Erythroblast (primary cell): ENCODE measurements at regions not wholly inside any gene's neighbourhood (a gene's known extent, or its start where the extent isn't known, plus 50 kb on each side); places are given as distances from the start of the nearest gene placed in this dataset.

ENCODE experiments used
- DNase-seq, 2 experiments: peaks; one replicate each; lab custom pipeline; 2025; lab: John Stamatoyannopoulos, UW
- GATA1 ChIP-seq: IDR thresholded peaks from 2 replicates; pipeline ENCODE4 v1.6.1; 2011; ENCODE audit warnings: low read depth, mild to moderate bottlenecking, control low read depth, low read length, moderate library complexity
- POLR2A ChIP-seq: IDR thresholded peaks from 2 replicates; pipeline ENCODE4 v1.6.1; 2011; ENCODE audit warnings: mild to moderate bottlenecking, low read length

GRCh38 chr5:106171132-106171531 is 1499.6 kb downstream of the EFNA5 start:
- DNase-seq, result no peak

DNA sequence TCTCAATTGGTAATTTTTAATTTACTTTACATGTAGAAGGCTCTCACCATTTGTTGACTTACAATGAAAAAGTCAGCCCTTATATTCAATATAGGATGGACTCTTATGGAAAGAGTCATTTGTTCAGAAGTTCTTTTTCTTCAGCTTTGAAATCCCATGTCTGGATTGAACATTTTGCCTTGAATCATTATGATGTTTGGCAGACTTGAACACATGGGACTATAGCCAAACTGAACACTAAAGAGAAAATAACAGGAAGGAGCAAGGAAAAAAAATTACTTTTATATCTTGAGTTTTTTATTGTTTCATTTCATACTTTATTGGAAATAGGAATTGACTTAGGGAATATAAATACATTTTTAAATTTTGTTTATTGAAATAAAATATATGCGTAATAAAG is 1503.0 kb downstream of the EFNA5 start:
- TF ChIP-seq GATA1, result no peak
- no peak for TF ChIP-seq POLR2A
- no peak for DNase-seq

More at GRCh38 chr5:106171132-106171531, 1499.6 kb downstream of the EFNA5 start:
- TF ChIP-seq POLR2A (no peak), GATA1 (no peak)

GRCh38 chr5:106163233-106163632 is 1507.5 kb downstream of the EFNA5 start:
- DNase-seq, result no peak
- no peak for TF ChIP-seq GATA1
- TF ChIP-seq POLR2A, result no peak

DNA sequence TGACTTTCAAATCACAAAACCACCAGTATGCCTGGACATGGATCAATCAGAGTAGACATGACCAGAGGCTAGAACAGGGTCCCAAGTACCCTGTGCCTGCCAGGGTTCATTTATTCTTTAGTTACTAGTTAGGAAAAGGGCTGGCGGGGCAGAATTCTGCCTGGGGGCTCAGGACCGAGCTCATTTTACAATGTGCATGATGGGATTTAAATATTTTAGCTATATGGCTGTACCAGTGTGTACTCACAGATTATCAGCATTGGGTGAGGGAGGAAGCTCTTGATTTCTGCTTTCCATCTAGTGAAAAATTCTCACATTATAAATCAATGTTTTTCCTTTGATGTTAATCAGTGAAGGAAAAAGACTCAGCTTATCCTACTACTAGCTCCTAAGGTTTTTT is 1511.1 kb downstream of the EFNA5 start:
- TF ChIP-seq GATA1 (no peak), POLR2A (no peak)
- no peak for DNase-seq

DNA sequence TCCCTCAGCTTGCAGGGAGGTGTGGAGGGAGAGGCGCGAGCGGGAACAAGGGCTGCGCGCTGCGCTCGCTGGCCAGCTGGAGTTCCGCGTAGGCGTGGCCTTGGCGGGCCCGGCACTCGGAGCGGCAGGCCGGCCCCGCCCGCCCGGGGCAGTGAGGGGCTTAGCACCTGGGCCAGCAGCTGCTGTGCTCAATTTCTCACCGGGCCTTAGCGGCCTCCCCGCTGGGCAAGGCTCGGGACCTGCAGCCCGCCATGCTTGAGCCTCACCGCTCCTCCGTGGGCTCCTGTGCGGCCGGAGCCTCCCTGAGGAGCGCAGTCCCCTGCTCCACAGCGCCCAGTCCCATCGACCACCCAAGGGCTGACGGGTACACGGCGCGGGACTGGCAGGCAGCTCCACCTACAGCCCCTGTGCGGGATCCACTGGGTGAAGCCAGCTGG is 1516.4 kb downstream of the EFNA5 start:
- DNase-seq, result no peak
- TF ChIP-seq POLR2A (no peak), GATA1 (no peak)

GRCh38 chr5:106152569-106152968 is 1518.2 kb downstream of the EFNA5 start:
- no peak for TF ChIP-seq GATA1
- no peak for TF ChIP-seq POLR2A
- no peak for DNase-seq

DNA sequence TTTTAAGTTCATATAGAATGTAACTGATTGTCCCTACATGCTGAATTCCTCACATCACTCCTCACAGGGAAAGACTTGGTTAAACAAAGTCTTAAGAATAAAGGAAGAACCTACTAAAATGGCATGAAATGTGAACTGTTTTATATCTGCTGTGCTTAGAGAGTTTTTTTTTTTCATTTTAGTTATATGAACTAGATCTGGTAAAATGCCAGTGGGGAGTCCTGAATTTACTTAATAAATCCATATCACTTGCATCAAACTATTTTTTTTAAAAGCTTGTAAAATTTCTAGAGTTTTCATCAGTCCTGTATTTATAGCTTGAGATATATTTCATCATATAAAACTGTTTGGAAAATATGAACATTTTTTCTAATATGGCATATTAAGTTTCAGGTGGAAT is 1528.6 kb downstream of the EFNA5 start:
- no peak for DNase-seq
- TF ChIP-seq POLR2A, result no peak
- no peak for TF ChIP-seq GATA1

DNA sequence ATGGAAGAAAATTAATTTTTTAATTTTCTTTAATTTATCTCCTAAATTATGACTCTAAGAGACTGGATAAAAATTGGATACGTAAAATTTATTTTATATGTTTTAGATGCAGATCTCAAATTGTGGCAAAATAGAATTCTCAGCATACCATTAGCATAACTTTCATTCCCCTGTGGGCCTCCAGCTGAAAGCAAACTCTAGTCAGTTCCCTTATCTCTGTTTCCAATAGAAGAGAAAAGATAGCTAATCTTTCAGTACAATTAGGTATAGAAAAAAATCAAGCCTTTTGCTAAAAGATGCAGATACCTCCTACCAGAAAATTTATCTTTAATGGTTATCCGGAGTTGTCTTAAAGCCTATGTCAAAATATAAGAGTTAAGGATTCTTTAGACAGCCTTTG is 1530.6 kb downstream of the EFNA5 start:
- no peak for TF ChIP-seq POLR2A
- TF ChIP-seq GATA1, result no peak
- DNase-seq, result no peak

DNA sequence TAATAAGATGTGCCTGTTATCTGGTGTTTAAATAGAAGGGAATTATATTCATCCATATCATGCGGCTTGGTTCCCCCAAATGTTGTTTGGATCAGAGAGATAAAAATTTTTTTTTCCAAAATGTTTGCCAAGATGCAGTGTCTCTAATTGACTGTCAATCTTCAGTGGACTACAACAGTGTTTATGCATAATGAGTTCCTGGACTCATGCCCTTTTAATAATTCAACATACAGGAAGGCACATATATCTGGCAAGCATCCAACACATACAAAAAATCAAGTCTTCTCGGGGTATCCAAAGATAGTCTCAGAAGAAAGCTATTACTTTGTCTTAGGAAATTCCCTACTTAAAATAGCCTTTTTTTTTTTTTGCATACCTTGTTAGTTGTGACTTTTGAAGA is 1534.7 kb downstream of the EFNA5 start:
- DNase-seq, result no peak
- TF ChIP-seq POLR2A (no peak), GATA1 (no peak)

DNA sequence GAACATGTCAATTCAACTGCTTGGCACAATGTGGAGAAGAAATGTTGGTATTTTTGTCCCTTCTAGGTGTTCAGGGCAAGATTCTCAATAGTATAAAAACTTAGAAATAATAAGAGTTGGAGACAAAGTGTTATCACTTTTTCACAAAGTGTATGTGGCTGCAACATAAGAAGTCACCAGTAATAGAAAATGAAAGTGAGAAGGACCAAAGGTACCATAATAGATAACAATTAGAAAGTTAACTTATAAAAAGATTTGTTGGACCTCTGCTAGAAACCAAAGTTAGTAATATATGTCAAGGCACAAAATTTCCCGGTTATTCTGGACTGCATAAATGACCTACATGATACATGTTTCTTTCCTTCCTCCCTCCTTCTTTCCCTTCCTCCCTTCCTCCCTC is 1535.3 kb downstream of the EFNA5 start:
- TF ChIP-seq POLR2A, result no peak
- DNase-seq, result no peak

DNA sequence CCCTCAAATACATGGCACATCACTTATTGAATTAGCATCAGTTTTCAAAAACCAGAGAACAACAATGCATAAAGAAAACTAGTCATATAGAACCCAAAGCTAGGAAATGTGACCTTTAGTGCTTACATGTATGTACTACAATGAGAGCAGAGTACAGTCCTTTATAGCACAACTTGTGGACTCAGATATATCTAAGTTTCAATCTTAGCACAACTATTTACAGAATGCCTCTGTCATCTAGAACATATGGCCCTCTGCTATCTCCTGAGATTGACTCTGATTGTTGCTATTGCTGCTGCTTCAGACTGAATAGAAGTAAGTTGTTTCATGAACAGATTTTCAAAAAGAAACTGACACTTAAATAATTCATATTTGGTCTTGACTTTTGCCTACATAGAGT is 1536.2 kb downstream of the EFNA5 start:
- TF ChIP-seq GATA1 (no peak), POLR2A (no peak)
- DNase-seq, result no peak

DNA sequence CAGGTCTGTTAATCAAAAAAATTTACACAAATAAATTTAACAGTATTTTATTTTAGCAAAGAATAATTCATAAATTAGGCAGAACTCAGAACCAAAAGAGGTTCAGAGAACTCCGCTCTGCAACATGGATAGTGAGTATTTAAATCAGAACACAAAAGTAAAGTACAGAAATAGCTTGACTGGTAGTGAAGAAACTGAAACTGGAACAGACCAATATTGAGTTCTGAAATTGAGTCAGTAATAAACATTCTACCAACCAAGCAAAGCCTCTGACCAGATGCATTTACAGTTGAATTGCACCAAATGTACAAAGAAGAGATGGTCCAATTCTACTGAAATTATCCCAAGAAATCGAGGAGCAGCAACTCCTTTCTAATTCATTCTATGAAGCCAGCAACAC is 1542.8 kb downstream of the EFNA5 start:
- DNase-seq, result no peak
- no peak for TF ChIP-seq POLR2A
- TF ChIP-seq GATA1, result no peak

GRCh38 chr5:106127341-106127781 is 1543.4 kb downstream of the EFNA5 start:
- no peak for DNase-seq
- TF ChIP-seq GATA1, result no peak
- no peak for TF ChIP-seq POLR2A

DNA sequence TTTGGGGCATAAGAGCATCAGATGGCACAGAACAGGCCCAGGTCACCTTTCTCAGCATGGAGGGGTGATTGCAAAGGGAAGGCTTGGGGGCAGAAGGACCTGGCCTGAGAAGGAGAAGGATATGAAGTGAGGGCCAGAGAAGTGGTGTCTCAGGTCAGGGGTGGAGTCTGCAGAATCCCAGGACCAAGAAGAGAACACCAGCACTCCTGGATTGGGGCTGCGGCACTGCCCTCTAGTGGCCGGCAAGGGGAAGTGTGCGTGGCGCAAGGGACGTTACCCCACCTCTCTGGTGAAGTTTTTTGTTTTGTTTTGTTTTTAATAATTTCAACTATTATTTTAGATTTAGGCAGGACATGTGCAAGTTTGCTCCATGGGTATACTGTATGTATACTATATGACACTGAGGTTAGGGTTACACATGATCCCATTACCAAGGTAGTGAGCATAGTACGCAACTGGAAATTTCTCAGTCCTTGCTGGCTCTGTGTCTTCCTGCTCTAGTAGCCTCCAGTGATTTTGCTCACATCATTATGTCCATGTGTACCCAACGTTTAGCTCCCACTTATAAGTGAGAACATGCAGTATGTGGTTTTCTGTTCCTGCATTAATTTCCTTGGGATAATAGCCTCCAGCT is 1548.6 kb downstream of the EFNA5 start:
- DNase-seq, result peak; percentile 9 to 52
- TF ChIP-seq GATA1 (no peak), POLR2A (no peak)

DNA sequence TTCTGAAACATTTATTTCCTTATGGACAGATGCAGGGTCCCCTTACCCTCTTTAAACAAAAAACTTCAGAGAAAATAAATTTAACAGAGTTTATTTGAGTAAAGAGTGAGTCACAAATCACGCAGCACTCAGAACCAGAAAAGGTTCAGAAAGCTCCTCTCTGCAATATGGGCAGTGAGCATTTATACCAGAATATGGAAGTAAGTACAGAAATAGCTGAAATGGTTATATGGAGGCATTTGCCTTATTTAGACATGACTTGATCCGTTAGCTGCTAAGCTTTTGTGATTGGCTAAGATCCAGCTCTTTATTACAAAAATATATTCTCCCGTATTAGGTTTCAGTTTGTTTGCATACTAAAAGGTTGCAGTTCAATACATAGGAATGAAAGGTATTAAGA is 1554.1 kb downstream of the EFNA5 start:
- TF ChIP-seq GATA1 (no peak), POLR2A (no peak)
- no peak for DNase-seq

DNA sequence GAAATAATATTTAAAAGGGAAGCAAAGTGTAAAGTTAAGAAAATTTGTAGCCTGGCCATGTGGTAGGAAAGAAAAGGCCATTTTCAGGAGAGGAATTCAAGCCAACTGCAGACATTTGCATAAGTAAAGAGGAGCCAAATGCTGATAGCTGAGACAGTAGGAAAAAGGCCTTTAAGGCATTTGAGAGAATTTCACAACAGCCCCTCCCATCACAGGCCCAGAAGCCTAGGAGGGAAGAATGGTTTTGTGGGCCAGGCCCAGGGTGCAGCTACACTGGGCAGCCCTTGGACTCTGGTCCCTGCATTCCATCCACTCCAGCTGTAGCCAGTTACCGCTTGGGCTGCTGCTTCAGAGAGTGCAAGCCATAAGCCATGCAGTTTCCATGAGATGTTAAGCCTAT is 1556.8 kb downstream of the EFNA5 start:
- TF ChIP-seq GATA1 (no peak), POLR2A (no peak)

More for the DNA sequence above, 1556.8 kb downstream of the EFNA5 start:
- DNase-seq, result no peak
